B cell (primary cell): ENCODE measurements at regions not wholly inside any gene's neighbourhood (a gene's known extent, or its start where the extent isn't known, plus 50 kb on each side); places are given as distances from the start of the nearest gene placed in this dataset.

Source experiments
- CTCF ChIP-seq: fragments of 200-600 bp; IDR thresholded peaks from one replicate; pipeline ENCODE4 v1.8.0; 2022; ENCODE audit warnings: antibody characterized with exemption, mild to moderate bottlenecking
- EZH2 ChIP-seq: IDR thresholded peaks from 2 replicates; pipeline ENCODE4 v1.6.1; 2012; ENCODE audit warnings: borderline replicate concordance, low read depth, mild to moderate bottlenecking, moderate library complexity, low read length; ENCODE audit not compliant: insufficient read depth, poor library complexity, severe bottlenecking

DNA sequence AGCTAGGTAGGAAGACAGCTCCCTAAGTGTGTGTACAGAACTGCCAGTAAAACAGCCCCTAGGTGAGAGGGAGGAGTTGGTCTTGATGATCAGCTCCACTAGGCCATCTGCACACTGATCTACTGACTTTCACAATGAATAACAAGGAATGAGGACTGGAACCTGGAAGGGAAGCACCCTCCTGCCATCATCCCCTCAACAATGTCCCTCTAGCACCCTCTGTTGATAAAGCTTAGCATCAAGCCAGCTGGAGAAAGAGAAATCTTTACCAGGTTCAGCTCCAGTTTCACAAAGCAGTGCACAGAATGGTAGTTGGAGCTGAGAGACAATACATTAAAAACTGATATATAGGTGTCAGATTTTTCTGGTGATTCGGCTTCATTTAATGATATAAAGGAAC, 57.2 kb upstream of the IRAK1BP1 start:
- no peak for TF ChIP-seq CTCF
- TF ChIP-seq EZH2 = no peak
